GM12872 (cell line): ENCODE measurements at regions not wholly inside any gene's neighbourhood (a gene's known extent, or its start where the extent isn't known, plus 50 kb on each side); places are given as distances from the start of the nearest gene placed in this dataset.

ENCODE experiments used
- TF ChIP-seq, protein P1 (sequence below): IDR thresholded peaks from 3 replicates; pipeline ENCODE4 v1.5.1; 2011; ENCODE audit warnings: low read depth, mild to moderate bottlenecking, low read length, moderate library complexity; ENCODE audit not compliant: insufficient read depth

DNA sequence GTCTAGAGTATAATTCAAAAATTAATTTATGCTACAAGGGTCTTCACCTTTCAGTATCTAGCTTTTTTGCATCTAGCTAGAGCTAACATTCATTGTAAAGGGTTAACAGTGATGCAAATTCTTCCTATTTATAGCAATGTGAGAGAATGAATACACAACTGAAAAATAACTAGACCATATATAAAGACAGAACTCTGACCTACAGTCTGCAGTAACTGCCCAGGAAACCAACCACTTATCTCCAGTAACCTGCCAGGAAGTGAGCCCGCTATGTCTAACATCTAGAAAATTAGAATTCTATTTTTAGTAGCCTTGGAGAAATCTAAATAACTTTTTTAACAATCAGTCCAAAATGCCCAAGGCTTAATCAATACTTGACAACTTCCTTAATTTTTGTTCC lies 1021.9 kb downstream of the LRFN5 start:
- TF ChIP-seq, protein P1, sequence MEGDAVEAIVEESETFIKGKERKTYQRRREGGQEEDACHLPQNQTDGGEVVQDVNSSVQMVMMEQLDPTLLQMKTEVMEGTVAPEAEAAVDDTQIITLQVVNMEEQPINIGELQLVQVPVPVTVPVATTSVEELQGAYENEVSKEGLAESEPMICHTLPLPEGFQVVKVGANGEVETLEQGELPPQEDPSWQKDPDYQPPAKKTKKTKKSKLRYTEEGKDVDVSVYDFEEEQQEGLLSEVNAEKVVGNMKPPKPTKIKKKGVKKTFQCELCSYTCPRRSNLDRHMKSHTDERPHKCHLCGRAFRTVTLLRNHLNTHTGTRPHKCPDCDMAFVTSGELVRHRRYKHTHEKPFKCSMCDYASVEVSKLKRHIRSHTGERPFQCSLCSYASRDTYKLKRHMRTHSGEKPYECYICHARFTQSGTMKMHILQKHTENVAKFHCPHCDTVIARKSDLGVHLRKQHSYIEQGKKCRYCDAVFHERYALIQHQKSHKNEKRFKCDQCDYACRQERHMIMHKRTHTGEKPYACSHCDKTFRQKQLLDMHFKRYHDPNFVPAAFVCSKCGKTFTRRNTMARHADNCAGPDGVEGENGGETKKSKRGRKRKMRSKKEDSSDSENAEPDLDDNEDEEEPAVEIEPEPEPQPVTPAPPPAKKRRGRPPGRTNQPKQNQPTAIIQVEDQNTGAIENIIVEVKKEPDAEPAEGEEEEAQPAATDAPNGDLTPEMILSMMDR = no peak

DNA sequence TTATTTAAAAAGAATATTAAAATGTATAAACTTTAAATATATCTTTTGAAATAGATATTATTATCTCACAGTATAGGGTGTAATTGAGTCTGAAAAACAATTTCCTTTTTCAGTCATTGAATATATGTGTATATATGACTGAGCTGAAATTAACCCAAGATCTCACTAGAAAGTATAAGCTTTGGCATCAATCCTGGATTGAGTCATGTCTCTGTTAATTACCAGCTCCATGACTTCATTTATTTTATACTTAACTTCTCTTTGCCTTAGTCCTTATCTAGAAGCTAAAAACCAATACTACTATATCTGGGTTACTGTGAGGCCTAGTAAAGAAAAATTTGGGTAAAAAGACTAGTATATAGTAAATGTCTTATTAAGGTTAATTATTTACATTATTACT lies 1020.3 kb downstream of the LRFN5 start:
- TF ChIP-seq, protein P1 = no peak

DNA sequence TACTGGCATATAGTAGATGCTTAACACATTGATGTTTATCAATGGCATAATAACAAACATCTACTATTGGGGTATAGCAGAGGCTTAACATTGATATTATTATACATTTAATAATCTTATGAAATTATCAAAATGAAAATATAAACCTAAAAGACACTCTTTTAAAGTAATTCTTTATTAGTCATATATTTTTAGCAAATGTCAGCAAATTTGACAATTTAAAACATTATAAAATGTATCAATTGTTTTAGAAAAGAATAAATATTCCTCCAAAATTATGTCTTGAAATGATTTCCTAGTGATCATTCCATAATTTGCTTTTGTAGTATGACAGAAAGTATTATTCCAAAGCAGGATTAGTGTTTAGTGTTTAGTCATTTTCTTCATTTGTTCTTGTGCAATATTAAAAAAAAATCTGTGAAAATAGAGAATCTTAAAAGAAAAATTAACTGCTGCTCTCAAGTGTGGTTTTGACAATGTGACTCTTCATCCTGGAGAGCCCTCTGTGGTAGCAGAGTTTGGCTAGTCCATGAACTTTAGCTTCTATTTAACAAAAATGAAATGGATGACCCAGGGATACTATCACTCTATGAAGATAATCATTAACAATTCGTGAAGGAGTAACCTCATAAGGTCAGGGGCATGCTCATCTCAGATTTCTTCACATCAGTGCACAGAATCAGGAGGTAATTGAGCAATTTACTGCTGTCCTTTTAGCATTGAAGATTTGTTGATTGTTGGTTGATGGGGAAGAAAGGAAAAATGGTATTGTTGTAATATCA lies 1018.5 kb downstream of the LRFN5 start:
- TF ChIP-seq, protein P1 = no peak

DNA sequence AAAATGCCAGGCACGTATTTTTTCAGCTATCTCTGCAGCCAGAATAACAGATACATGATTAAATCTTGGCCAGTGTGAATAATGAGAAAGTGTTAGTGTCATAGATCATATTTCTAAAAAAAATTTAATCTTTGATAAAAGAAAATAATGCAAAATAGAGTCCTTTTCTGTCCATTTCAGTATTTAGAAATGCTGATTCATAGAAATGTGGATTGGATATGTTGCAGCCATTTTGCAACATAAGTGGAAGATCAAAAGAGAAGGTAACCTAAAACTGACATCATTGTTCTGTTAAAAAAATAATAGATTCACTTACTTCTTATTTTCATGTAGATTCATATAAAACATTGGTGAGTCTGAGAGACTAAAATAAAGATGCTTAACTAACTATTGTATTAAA lies 1010.3 kb downstream of the LRFN5 start:
- TF ChIP-seq, protein P1 = no peak

DNA sequence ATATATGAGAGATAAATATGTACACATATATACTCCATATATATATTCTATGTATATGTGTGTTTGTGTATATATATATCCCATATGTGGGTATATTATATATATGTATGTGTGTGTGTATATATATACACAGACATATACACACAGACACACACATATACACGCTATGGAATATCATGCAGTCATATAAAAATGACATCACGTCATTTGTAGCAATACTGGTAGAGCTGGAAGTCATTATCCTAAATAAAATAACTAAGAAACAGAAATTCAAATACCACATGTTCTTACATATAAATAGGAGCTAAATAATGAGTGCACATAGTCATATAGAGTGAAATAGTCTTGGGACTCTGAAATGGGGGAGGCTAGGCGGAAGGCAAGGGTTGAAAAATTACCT lies 1000.2 kb downstream of the LRFN5 start:
- TF ChIP-seq, protein P1 = no peak

DNA sequence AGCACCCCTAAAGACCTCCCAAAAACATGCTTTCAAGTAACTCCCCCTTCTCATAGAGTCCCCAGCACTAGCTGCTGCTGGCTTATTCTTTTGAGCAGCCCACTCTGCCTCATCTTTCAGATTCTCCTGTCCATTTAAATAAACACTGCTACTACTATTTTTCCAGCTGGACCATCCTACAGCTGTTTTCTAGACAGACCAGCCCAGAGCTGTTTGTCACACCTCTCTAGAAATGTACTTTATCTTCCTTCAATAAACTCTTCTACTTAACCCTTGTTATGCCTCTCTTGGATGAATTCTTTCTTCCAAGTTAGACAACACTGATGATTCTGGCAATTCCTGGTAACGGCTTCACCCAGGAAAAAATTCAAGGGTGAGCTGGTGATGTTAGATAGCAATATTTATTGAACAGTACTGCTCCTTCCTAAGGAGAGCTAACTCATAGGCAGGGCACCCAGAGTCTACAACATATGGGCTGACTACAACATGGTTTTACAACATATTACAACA lies 995.7 kb downstream of the LRFN5 start:
- TF ChIP-seq, protein P1 = no peak

DNA sequence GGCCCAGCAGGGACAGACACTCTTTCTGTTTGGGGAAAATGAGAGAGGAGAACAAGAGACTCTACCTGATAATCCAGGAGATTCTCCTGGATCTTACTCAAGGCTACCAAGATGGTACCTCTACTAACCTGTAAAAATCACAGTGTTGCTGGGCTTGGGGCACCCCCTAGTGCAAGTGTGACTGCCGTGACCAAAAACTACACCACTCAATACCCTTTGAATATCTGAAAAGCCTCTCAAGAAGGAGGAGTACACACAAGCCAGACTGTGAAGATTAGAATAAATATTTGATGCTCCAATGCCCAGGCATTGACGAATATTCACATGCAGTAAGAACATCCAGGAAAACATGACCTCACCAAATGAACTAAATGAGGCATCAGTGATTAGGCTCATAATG lies 965.4 kb downstream of the LRFN5 start:
- TF ChIP-seq, protein P1 = no peak
